Activated CD8-positive, alpha-beta memory T cell treated with anti-CD3 and anti-CD28 coated beads for 36 hours (primary cell): ENCODE measurements at regions not wholly inside any gene's neighbourhood (a gene's known extent, or its start where the extent isn't known, plus 50 kb on each side); places are given as distances from the start of the nearest gene placed in this dataset.

ENCODE experiments used
- CTCF ChIA-PET: fragments of 350-600 bp; sonication (Branson Sonifier 250); formaldehyde crosslinking; loops from one replicate; lab custom pipeline; 2021; ENCODE audit warnings: antibody characterized with exemption; lab: Charles Lee
- POLR2A ChIA-PET: fragments of 350-600 bp; sonication (Branson Sonifier 250); formaldehyde crosslinking; loops from one replicate; lab custom pipeline; 2021; ENCODE audit warnings: antibody characterized with exemption; lab: Charles Lee

DNA sequence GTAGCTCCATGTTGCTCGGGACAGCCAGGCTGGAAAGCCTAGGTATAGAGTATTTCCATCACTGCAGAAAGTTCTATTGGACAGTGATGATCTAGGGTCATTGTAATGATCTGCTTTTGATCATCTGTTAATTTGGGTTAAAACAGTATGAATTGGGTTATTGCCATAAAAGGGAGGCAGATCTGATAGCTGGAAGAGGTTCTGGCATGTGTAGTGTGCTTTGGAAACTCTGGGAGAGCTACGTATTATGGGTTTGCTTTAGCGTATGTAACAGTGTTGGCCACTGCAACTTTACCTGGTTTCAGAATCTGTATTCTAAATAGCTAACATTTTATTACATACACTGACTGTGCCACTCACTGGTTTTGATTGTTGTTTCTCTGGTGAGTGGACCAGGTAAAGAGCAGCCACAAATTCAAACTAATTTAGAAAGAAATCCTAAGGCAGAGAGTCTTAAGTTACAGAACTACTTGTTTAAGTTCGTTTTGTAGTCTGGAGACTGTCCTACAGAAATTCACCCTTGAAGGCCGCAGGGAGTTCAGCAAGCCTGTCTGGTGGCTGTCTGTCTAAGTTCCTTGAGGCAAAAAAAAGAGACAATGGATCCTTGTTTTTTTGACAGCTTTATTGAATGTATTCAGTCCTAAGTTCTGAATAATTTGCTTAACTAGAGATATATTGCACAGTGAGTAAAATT, 300.3 kb downstream of the PRL start:
- ChIA-PET CTCF (no interaction called here), POLR2A (no interaction called here)

DNA sequence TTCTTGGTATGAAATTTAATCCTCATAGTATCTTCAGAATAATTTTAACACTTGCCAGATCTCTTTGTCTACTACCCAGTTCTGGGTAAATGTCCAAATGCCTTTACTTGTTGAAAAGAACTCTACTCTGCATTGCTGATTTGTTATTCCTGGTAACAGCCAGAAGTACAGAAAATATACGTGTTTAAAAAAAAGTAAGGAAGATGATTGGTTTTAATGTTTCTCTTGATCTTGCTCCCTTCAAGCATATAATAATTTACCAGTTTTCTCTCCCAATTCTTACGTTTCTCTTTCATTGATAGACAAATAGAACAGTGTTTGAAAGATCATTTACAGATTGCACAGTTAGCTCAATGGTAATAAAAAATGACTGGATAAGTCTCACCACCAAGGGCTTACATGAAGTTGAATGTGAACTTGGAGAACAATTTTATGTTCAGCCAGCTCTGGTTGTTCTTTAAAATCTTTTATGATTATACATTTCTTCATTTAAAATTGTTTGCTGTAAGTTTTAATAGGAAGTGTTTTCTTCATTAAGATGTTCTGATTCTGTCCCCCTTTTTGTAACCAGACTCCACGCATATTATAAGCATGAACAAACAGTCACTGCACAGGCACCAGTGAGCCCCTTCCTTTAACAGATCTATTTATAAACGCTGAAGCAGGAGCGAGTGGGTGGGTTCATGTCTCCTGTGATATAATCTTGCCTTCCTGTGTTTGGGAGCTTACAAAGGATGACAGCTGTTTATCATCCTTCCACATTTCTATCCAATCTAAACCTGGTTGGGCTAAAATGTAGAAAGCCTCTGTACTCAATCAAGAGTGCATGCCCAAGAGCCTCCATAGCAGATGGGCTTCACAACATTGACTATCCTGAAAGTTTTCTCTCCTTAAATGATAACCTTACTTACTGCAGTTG, 299.5 kb downstream of the PRL start:
- ChIA-PET POLR2A (no interaction called here), CTCF (no interaction called here)

DNA sequence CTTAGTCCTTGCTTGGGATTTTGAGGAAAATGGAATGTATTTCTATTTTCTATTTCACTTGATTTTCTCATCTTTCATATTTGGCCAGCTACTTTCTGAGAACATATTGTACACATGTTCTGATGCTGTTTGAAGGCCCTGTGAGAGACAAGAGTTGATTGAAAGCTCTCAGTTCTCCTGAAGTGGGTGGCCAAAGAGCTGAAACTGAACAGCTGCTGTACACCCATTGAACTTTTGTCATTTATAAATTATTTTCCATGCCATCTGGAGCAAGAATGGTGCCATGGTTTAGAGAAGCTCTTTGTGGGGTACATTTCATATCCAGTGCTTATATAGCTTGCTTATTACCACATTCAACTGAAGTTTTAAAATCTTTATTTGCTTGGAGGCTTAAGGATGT, 298.3 kb downstream of the PRL start:
- CTCF ChIA-PET = interaction anchor here (0.6 kb wide), 1 partner anchor 83 kb away, joined by 3 read pairs; no protein-coding TSS in a partner anchor

DNA sequence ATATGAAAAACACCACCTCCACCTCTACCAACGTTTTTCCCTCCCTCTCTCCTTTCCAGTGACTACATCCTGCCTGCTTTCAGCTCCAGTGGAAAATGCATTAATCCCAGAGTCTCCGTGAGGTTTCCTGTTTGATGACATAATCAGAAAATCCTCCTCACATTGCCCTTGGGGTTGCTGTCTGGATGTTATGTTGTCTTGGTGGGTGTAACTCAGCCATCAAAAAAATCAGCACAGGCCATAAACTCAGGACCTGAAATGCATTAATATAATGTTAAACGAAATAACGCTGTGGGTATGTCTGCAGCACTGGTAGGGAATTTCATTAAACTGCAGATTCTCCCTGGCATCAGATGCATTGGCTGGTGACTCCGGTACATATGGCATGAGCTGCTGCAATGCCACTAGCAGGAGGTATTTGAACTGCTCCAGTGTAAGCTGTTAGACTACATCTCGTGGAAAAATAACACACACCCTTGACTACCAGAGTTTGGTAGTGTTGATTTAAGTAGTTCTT, 297.8 kb downstream of the PRL start:
- ChIA-PET POLR2A (no interaction called here), CTCF (no interaction called here)

More for the DNA sequence above, 298.3 kb downstream of the PRL start:
- POLR2A ChIA-PET = no interaction called here

GRCh38 chr6:21999741-22000140, 297.1 kb downstream of the PRL start:
- ChIA-PET POLR2A (no interaction called here), CTCF (no interaction called here)

GRCh38 chr6:22001396-22002027, 295.3 kb downstream of the PRL start:
- POLR2A ChIA-PET = no interaction called here
- CTCF ChIA-PET = no interaction called here

DNA sequence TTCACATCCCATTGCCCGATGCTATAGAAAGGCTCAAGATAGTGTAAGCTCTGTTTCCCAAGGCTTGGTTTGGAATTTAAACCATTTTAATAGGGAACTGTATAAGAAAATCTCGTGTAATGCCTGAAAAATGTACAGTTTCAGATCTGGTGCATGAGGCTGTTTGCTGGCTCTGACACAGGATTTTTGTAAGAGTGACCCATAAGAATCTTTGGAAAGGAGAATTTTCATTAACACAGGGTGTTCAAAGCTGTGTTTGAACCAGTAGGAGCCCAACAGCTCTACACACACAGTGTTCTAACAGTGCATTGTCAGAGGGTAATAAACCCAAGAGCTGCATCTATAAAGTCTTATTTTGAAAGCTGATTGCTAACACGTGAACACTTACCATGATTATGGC, 293.5 kb downstream of the PRL start:
- ChIA-PET POLR2A (no interaction called here), CTCF (interaction anchor here (0.7 to 0.9 kb wide), 2 partner anchors 143 to 307 kb away, joined by 4 to 5 read pairs; no protein-coding TSS in a partner anchor)

DNA sequence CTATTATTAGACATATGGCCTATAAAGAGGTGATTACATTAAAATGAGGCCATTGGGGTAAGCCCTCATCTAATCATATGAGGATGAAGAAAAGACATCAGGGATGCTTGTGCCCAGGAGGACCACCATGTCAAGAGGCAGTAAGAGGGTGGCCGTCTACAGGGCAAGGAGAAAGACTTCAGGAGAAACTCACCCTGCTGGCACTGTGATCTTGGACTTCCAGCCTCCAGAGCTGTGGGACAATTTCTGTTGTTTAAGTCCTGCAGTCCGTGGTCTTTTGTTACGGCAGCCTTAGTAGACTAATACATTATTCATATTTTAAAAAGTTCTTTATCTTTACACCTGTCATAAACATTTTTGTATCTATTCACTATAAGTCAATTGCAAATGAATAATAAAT, 290.0 kb downstream of the PRL start:
- POLR2A ChIA-PET = no interaction called here
- CTCF ChIA-PET = interaction anchor here (0.6 kb wide), 1 partner anchor 83 kb away, joined by 3 read pairs; no protein-coding TSS in a partner anchor

- ChIA-PET POLR2A (no interaction called here), CTCF (no interaction called here)
These were observed 289.4 kb downstream of the PRL start for GRCh38 chr6:22007469-22007868.

- POLR2A ChIA-PET = no interaction called here
- CTCF ChIA-PET = no interaction called here
These were observed 288.5 kb downstream of the PRL start for GRCh38 chr6:22008248-22008836.

DNA sequence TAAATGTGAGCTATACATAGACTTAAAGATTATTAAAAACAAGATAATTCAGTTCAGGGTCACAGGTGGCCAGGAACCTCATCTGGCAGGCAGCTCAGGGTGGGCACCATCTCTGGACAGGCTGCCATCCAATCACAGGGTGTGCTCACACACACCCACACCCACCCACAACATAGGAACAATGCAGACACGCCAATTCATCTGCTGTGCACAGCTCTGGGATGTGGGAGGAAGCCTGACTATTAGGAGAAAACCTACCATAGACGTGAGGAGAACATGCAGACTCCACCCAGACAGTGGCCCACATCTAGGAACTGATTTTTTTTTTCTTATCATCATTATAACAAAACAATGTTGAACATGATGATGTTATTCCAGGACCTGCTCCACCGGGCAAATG, 286.7 kb downstream of the PRL start:
- POLR2A ChIA-PET = no interaction called here

DNA sequence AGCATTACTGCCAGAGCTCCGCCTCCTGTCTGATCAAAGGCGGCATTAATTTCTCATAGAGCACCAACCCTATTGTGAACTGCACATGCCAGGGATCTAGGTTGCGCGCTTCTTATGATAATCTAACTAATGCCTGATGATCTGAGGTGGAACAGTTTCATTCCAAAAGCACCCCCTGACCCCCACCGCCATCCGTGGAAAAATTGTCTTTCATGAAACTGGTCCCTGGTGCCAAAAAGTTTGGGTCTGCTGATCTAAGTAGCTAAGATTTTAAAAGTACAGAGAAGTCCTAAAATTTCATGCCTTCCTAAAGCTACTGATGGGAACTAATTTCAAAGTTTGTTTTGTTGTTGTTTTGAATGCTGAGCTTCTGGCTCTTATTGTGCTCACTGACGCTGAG, 281.6 kb downstream of the PRL start:
- ChIA-PET CTCF (no interaction called here), POLR2A (no interaction called here)

More for the DNA sequence above, 286.7 kb downstream of the PRL start:
- CTCF ChIA-PET = no interaction called here

DNA sequence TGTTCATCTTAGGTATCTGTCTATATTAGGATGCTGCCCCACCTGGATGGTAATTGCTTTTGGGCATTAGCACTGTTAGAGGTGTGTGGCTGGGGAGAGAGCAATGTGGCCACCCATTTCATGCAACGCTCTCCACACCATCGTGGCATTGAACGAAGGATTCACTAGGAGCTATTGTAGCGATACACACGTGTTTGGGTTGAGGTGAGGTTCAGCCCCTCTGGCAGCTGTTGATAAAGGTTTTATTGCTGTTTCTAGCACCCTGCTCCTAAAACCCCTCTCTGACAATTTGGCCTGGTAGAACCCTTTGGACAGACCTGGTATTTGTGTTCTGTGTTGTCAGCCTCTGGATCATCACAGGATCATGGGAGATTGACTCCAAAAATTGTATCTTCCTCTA, 280.9 kb downstream of the PRL start:
- POLR2A ChIA-PET = no interaction called here
- CTCF ChIA-PET = interaction anchor here (0.6 kb wide), 1 partner anchor 188 kb away, joined by 3 read pairs; no protein-coding TSS in a partner anchor

GRCh38 chr6:22017272-22017671, 279.6 kb downstream of the PRL start:
- CTCF ChIA-PET = no interaction called here
- POLR2A ChIA-PET = no interaction called here

GRCh38 chr6:22017766-22018165, 279.1 kb downstream of the PRL start:
- POLR2A ChIA-PET = no interaction called here

GRCh38 chr6:22019857-22020256, 277.0 kb downstream of the PRL start:
- ChIA-PET POLR2A (no interaction called here), CTCF (no interaction called here)

More at GRCh38 chr6:22017766-22018165, 279.1 kb downstream of the PRL start:
- CTCF ChIA-PET = no interaction called here

DNA sequence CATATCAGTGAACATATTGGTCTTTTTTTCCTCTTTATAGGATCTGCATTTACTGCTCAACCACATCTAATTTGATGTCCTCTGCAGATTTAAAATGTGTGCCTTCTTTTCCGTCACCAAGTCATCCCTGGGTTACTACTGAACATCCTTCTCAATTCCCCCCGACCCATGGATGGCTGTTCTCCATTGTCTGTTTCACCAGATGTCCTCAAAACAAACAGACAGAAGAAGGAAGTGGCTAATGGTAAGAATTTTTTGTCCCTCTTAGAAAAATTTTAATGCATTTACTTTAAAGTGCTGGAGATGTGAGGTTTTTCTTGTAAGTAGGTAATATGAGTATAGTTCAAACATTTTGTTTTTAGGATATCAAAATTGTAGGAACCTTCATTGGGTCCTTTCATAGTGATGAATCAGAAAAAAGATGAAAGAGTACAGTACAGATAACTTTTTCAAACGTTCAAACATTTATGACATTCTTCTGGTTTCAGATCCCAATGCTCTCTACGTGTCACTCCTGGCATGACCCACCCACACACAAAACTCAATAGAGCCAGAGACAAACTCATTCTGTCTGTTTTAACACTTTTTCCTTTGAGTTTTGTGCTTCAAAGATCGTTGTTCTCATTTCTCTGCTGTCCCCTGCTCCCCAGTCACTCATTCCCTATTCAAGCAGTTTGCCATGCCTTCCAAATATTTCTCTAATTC, 276.4 kb downstream of the PRL start:
- ChIA-PET POLR2A (no interaction called here), CTCF (no interaction called here)

- CTCF ChIA-PET = no interaction called here
- POLR2A ChIA-PET = no interaction called here
These were observed 274.9 kb downstream of the PRL start for GRCh38 chr6:22021966-22022365.

- POLR2A ChIA-PET = no interaction called here
- CTCF ChIA-PET = no interaction called here
These were observed 272.9 kb downstream of the PRL start for GRCh38 chr6:22023937-22024336.
